ENCODE measurements at regions not wholly inside any gene's neighbourhood (a gene's known extent, or its start where the extent isn't known, plus 50 kb on each side); places are given as distances from the start of the nearest gene placed in this dataset.

GRCh38 chr9:78397454-78397853 is 100.5 kb downstream of the PSAT1 start:
- no peak for DNase-seq (ENCODE audit: low read depth)
- TF ChIP-seq, protein P1, sequence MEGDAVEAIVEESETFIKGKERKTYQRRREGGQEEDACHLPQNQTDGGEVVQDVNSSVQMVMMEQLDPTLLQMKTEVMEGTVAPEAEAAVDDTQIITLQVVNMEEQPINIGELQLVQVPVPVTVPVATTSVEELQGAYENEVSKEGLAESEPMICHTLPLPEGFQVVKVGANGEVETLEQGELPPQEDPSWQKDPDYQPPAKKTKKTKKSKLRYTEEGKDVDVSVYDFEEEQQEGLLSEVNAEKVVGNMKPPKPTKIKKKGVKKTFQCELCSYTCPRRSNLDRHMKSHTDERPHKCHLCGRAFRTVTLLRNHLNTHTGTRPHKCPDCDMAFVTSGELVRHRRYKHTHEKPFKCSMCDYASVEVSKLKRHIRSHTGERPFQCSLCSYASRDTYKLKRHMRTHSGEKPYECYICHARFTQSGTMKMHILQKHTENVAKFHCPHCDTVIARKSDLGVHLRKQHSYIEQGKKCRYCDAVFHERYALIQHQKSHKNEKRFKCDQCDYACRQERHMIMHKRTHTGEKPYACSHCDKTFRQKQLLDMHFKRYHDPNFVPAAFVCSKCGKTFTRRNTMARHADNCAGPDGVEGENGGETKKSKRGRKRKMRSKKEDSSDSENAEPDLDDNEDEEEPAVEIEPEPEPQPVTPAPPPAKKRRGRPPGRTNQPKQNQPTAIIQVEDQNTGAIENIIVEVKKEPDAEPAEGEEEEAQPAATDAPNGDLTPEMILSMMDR (conservative IDR thresholded peaks at IDR 0.05; ENCODE audit: low read depth, low read length), result no peak
- no peak overlapping the region for H3K4me3 ChIP-seq (ENCODE audit: low read depth, low read length)

- TF ChIP-seq, protein P1 (conservative IDR thresholded peaks at IDR 0.05; ENCODE audit: low read depth, low read length), result no peak
- no peak overlapping the region for H3K4me3 ChIP-seq (ENCODE audit: low read depth, low read length)
- no peak for DNase-seq (ENCODE audit: low read depth)
Observed at GRCh38 chr9:78399153-78399552, 102.2 kb downstream of the PSAT1 start.

DNA sequence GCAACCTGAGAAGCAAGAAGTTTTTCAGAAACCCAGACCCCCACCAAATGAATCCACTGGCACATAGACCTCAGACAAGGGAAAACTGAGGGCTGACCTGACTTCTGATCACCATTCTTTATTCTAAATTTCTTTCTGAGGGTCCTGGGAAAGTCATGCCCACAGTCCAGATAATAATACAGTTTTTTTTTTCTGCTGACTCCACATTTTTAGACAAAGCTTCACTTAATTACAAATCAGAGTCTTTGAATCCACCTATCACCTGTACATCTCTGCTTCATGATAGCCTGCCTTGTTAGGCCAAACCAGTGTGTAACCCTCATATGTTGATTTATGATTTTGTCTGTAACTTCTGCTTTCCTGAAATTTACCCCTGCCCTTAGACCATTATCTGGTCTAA is 103.6 kb downstream of the PSAT1 start:
- TF ChIP-seq, protein P1 (conservative IDR thresholded peaks at IDR 0.05; ENCODE audit: low read depth, low read length), result no peak
- DNase-seq (ENCODE audit: low read depth), result no peak
- H3K4me3 ChIP-seq (ENCODE audit: low read depth, low read length), result no peak overlapping the region

- no peak for DNase-seq (ENCODE audit: low read depth)
- no peak overlapping the region for H3K4me3 ChIP-seq (ENCODE audit: low read depth, low read length)
- TF ChIP-seq, protein P1 (conservative IDR thresholded peaks at IDR 0.05; ENCODE audit: low read depth, low read length), result no peak
Observed at GRCh38 chr9:78405461-78405860, 108.5 kb downstream of the PSAT1 start.

- DNase-seq (ENCODE audit: low read depth), result no peak
- TF ChIP-seq, protein P1 (conservative IDR thresholded peaks at IDR 0.05; ENCODE audit: low read depth, low read length), result no peak
- H3K4me3 ChIP-seq (ENCODE audit: low read depth, low read length), result no peak overlapping the region
Observed at GRCh38 chr9:78406146-78406545, 109.2 kb downstream of the PSAT1 start.

- no peak overlapping the region for H3K4me3 ChIP-seq (ENCODE audit: low read depth, low read length)
- TF ChIP-seq, protein P1 (conservative IDR thresholded peaks at IDR 0.05; ENCODE audit: low read depth, low read length), result no peak
- DNase-seq (ENCODE audit: low read depth), result no peak
Observed at GRCh38 chr9:78406933-78407332, 110.0 kb downstream of the PSAT1 start.

DNA sequence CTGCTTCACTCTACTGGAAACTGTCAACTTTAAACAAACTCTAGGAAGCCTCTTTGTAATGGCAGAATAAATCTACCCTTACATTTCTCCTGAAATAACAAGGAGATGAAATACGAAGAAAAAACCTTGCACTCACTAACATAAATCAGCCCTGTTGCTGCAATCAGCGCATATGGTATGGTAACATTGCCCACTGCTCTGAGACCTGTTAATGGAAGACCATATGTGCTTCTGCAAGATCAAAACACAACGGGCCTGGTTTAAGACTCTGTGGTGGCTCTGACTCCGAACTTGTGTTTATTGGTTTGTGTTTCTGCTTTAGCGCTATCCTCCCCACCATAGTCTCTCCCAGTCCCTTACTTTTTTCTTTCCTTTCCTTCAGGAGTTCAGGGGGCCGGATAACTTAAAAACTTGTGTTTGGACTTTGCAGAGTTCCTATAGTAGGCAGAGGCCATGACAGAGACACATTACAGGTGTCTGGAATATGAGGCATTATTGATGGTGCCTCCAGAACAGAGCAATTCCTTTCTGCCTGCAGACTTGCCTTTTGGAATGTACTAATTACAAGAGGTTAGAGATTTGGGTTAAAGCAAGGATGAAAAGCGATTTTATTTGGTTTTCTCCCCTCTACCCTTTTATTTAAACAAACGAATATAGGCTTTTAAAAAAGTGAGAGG is 110.8 kb downstream of the PSAT1 start:
- H3K4me3 ChIP-seq (ENCODE audit: low read depth, low read length), result no peak overlapping the region
- TF ChIP-seq, protein P1 (conservative IDR thresholded peaks at IDR 0.05; ENCODE audit: low read depth, low read length), result no peak
- no peak for DNase-seq (ENCODE audit: low read depth)
